ENCODE measurements at regions not wholly inside any gene's neighbourhood (a gene's known extent, or its start where the extent isn't known, plus 50 kb on each side); places are given as distances from the start of the nearest gene placed in this dataset.

GRCh38 chr3:139119331-139120025, 74.8 kb upstream of the PRR23C start:
- ATAC-seq: no peak
- no peak for DNase-seq (ENCODE audit: low read depth, low spot score)
- TF ChIP-seq FOXM1 (IDR thresholded peaks at IDR 0.05; ENCODE audit: low read depth, low read length) (no peak), GABPA (IDR thresholded peaks at IDR 0.05; ENCODE audit: low read depth) (no peak), PML (IDR thresholded peaks at IDR 0.05; ENCODE audit: low read length) (no peak), SMAD1 (IDR thresholded peaks at IDR 0.05; ENCODE audit: low read depth, partially characterized antibody) (no peak), MLLT1 (IDR thresholded peaks at IDR 0.05) (no peak), MYB (IDR thresholded peaks at IDR 0.05; ENCODE audit: borderline replicate concordance, low read depth, low read length) (no peak), NFXL1 (IDR thresholded peaks at IDR 0.05; ENCODE audit: borderline replicate concordance) (no peak)
- CTCF ChIA-PET: interaction anchor here (0.8 kb wide), 1 partner anchor 7 kb away, joined by 4 read pairs; no protein-coding TSS in a partner anchor
- in situ Hi-C loops (cut with MboI) (no loop called here), intact Hi-C loops (cut with micrococcal nuclease; ENCODE audit: unreplicated experiment) (no loop called here)
- no peak overlapping the region for H3K27ac ChIP-seq (ENCODE audit: control insufficient read depth, insufficient read depth)
- no peak overlapping the region for H3K4me2 ChIP-seq (ENCODE audit: control insufficient read depth, insufficient read depth)
- no peaks in the 10 kb centered on the region for H3K36me3 ChIP-seq (ENCODE audit: control insufficient read depth in 2 of 2, insufficient read depth in 2 of 2, low read length in 1 of 2)
- SMC1A ChIA-PET (ENCODE audit: uncharacterized antibody, unreplicated experiment): no interaction called here
- no peaks in the 10 kb centered on the region for H4K20me1 ChIP-seq (ENCODE audit: control insufficient read depth, insufficient read depth)
- no peaks in the 10 kb centered on the region for H3K9me3 ChIP-seq (replicated peaks; ENCODE audit: control insufficient read depth, insufficient read depth, low read length)
- no peaks in the 10 kb centered on the region for H3K27me3 ChIP-seq (replicated peaks in 1 of 2; ENCODE audit: control insufficient read depth in 2 of 2, insufficient read depth in 2 of 2, low read length in 1 of 2)
- H3K4me1 ChIP-seq (ENCODE audit: control insufficient read depth, insufficient read depth, low read length): no peaks in the 10 kb centered on the region
- FAIRE-seq: no peak
- BruUV-seq (replicated peaks): no TSS peak
- no peaks in the 10 kb centered on the region for H3K79me2 ChIP-seq (ENCODE audit: control insufficient read depth, insufficient read depth, low read length)
- H2AFZ ChIP-seq (ENCODE audit: control insufficient read depth, low read depth, low read length): no peak overlapping the region
- RAD21 ChIA-PET (ENCODE audit: unreplicated experiment): no interaction called here
- 0% methylated on average over 1 of the region's 1 CpG for WGBS (ENCODE audit: insufficient coverage, insufficient replicate concordance, low lambda C conversion rate, missing lambda C conversion rate)
- H3K4me3 ChIP-seq: no peak overlapping the region
- POLR2A ChIA-PET: no interaction called here
- H3K9ac ChIP-seq (ENCODE audit: control insufficient read depth, insufficient read depth, low read length): no peak overlapping the region

All from GM12878 (cell line).